HG03565 (cell line): ENCODE measurements at regions not wholly inside any gene's neighbourhood (a gene's known extent, or its start where the extent isn't known, plus 50 kb on each side); places are given as distances from the start of the nearest gene placed in this dataset.
"Not testable (repeated sequence)": the region's sequence is repeated elsewhere in the genome, so short reads cannot be mapped to it uniquely, and the experiment has no call there.

Experiments used
- ATAC-seq: cut with Tn5 transposase; IDR thresholded peaks from one replicate; pipeline ENCODE4 v1.9.1; 2021; ENCODE audit warnings: mild to moderate bottlenecking, moderate library complexity; ENCODE audit not compliant: unreplicated experiment

- no peak for ATAC-seq
These were observed 245.8 kb upstream of the CDH5 start for GRCh38 chr16:66120656-66121055.

GRCh38 chr16:66116163-66117002, 250.1 kb upstream of the CDH5 start:
- ATAC-seq = no peak

- ATAC-seq = no peak
These were observed 251.1 kb upstream of the CDH5 start for GRCh38 chr16:66115373-66115772.

GRCh38 chr16:66113223-66113622, 253.3 kb upstream of the CDH5 start:
- no peak for ATAC-seq

- ATAC-seq = no peak
These were observed 256.8 kb upstream of the CDH5 start for GRCh38 chr16:66109677-66110076.

GRCh38 chr16:66107661-66108060, 258.8 kb upstream of the CDH5 start:
- ATAC-seq = no peak

GRCh38 chr16:66103211-66103610, 263.3 kb upstream of the CDH5 start:
- ATAC-seq = no peak

GRCh38 chr16:66099306-66099705, 267.2 kb upstream of the CDH5 start:
- no peak for ATAC-seq

- ATAC-seq = no peak
These were observed 268.7 kb upstream of the CDH5 start for GRCh38 chr16:66097751-66098150.

- no peak for ATAC-seq
These were observed 270.8 kb upstream of the CDH5 start for GRCh38 chr16:66095676-66096075.

GRCh38 chr16:66093191-66093590, 273.3 kb upstream of the CDH5 start:
- no peak for ATAC-seq

- no peak for ATAC-seq
These were observed 275.0 kb upstream of the CDH5 start for GRCh38 chr16:66091471-66091891.

GRCh38 chr16:66088681-66089080, 277.8 kb upstream of the CDH5 start:
- no peak for ATAC-seq

- no peak for ATAC-seq
These were observed 279.2 kb upstream of the CDH5 start for GRCh38 chr16:66087308-66087707.

GRCh38 chr16:66085651-66086050, 280.8 kb upstream of the CDH5 start:
- ATAC-seq = no peak

GRCh38 chr16:66084731-66085130, 281.8 kb upstream of the CDH5 start:
- ATAC-seq = not testable (repeated sequence)

- ATAC-seq = no peak
These were observed 282.2 kb upstream of the CDH5 start for GRCh38 chr16:66084306-66084705.

GRCh38 chr16:66083171-66083570, 283.3 kb upstream of the CDH5 start:
- ATAC-seq = no peak

- ATAC-seq = no peak
These were observed 284.1 kb upstream of the CDH5 start for GRCh38 chr16:66082424-66082823.

- no peak for ATAC-seq
These were observed 284.6 kb upstream of the CDH5 start for GRCh38 chr16:66081775-66082366.

GRCh38 chr16:66079671-66080334, 286.7 kb upstream of the CDH5 start:
- no peak for ATAC-seq
